ENCODE measurements at regions not wholly inside any gene's neighbourhood (a gene's known extent, or its start where the extent isn't known, plus 50 kb on each side); places are given as distances from the start of the nearest gene placed in this dataset.

DNA sequence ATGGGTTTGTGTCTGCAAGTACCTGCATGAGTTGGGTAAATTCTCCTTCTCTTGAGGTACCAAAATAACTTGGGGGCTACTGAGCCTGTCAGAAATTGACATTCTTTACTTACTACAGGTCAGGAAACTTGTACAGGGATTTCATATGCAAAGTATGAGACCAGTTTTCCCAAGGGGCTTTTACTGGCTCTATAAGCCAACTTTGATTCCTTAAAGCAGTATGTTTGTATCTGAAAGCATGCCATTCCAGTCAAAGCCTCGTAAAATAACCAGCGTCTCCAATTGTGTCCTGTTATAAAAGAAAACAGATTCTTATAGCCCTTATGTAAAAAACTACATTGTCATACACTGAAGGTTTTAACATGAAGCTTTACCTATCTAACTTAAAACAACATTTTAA, 90.2 kb downstream of the ZNF467 start:
- H3K27ac Mint-ChIP-seq: no peak overlapping the region
- POLR2A ChIA-PET: no interaction called here

DNA sequence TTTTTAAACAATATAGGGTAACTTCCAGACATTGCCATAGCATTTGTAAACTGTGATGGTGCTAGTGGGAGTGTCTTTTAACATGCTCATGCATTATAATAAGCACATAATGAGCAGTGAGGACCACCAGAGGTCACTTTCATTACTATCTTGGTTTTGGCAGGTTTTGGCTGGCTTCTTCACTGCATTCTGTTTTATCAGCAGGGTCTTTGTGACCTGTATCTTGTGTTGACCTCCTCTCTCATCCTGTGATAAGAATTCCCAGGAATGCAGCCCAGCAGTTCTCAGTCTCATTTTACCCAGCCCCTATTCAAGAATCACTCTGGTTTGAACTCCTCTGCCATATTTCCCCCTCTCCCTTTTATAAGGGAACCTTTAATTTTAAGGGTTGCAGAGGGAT, 91.3 kb downstream of the ZNF467 start:
- Histone ChIP-seq H3K4me3 (ENCODE audit: control extremely low read depth in 1 of 5, extremely low read depth in 1 of 5, insufficient read depth in 1 of 5, low read depth in 2 of 5, low read length in 4 of 5) (no peak overlapping the region), H3K9me3 (ENCODE audit: control extremely low read depth in 1 of 3, control insufficient read depth in 2 of 3, insufficient read depth in 1 of 3, low read length in 2 of 3) (peaks cover 0 to 2% (median 0%) of the 10 kb centered on the region in 3 donors), H3K27me3 (replicated peaks in 1 of 4; ENCODE audit: control extremely low read depth in 1 of 4, control insufficient read depth in 3 of 4, insufficient read depth in 4 of 4, low read length in 3 of 4) (peaks cover 0 to 10% (median 5%) of the 10 kb centered on the region in 4 experiments), H3K4me2 (replicated peaks; ENCODE audit: low read depth, low read length, poor library complexity, severe bottlenecking) (no peak overlapping the region), H3K9ac (ENCODE audit: low read length) (no peak overlapping the region), H3K4me1 (ENCODE audit: control insufficient read depth in 2 of 2, insufficient read depth in 2 of 2, low read length in 2 of 2) (no peaks in the 10 kb centered on the region), H2AFZ (ENCODE audit: insufficient read depth, low read depth, low read length, poor library complexity, severe bottlenecking) (no peak overlapping the region), H3K36me3 (replicated peaks in 1 of 2; ENCODE audit: control extremely low read depth in 1 of 2, control insufficient read depth in 1 of 2, extremely low read depth in 1 of 2, insufficient read depth in 2 of 2, low read length in 1 of 2) (no peaks in the 10 kb centered on the region), H3K79me2 (ENCODE audit: control insufficient read depth, insufficient read depth, low read length) (no peaks in the 10 kb centered on the region), H3K27ac (ENCODE audit: low read length in 2 of 2) (no peak overlapping the region), H4K20me1 (ENCODE audit: control insufficient read depth, insufficient read depth, low read length, poor library complexity, severe bottlenecking) (no peaks in the 10 kb centered on the region)
- TF ChIP-seq, protein P1, sequence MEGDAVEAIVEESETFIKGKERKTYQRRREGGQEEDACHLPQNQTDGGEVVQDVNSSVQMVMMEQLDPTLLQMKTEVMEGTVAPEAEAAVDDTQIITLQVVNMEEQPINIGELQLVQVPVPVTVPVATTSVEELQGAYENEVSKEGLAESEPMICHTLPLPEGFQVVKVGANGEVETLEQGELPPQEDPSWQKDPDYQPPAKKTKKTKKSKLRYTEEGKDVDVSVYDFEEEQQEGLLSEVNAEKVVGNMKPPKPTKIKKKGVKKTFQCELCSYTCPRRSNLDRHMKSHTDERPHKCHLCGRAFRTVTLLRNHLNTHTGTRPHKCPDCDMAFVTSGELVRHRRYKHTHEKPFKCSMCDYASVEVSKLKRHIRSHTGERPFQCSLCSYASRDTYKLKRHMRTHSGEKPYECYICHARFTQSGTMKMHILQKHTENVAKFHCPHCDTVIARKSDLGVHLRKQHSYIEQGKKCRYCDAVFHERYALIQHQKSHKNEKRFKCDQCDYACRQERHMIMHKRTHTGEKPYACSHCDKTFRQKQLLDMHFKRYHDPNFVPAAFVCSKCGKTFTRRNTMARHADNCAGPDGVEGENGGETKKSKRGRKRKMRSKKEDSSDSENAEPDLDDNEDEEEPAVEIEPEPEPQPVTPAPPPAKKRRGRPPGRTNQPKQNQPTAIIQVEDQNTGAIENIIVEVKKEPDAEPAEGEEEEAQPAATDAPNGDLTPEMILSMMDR (IDR thresholded peaks at IDR 0.05): no peak
- TF ChIP-seq EZH2 (IDR thresholded peaks at IDR 0.05; ENCODE audit: borderline replicate concordance, insufficient read depth, low read depth, low read length, poor library complexity, severe bottlenecking): no peak
- no peak overlapping the region for H3K4me3 Mint-ChIP-seq
- no peak overlapping the region for H3K27ac Mint-ChIP-seq
- DNase-seq (no peak), ATAC-seq (ENCODE audit: low read depth) (no peak)
- ChIA-PET CTCF (no interaction called here), POLR2A (no interaction called here)
- H3K4me1 Mint-ChIP-seq: no peaks in the 10 kb centered on the region
- peaks cover 37% of the 10 kb centered on the region for H3K27me3 Mint-ChIP-seq
- no peaks in the 10 kb centered on the region for H3K9me3 Mint-ChIP-seq (ENCODE audit: insufficient read depth)
- intact Hi-C loops (cut with micrococcal nuclease): no loop called here

More for the DNA sequence above, 90.2 kb downstream of the ZNF467 start:
- no peaks in the 10 kb centered on the region for H4K20me1 ChIP-seq (ENCODE audit: control insufficient read depth, insufficient read depth, low read length, poor library complexity, severe bottlenecking)
- no peak overlapping the region for H3K4me2 ChIP-seq (replicated peaks; ENCODE audit: low read depth, low read length, poor library complexity, severe bottlenecking)
- ATAC-seq (ENCODE audit: low read depth): no peak
- H2AFZ ChIP-seq (ENCODE audit: insufficient read depth, low read depth, low read length, poor library complexity, severe bottlenecking): no peak overlapping the region
- no peak overlapping the region for H3K4me3 ChIP-seq (ENCODE audit: control extremely low read depth in 1 of 5, extremely low read depth in 1 of 5, insufficient read depth in 1 of 5, low read depth in 2 of 5, low read length in 4 of 5)
- H3K27ac ChIP-seq (ENCODE audit: low read length in 2 of 2): no peak overlapping the region
- no CpG with 5 or more reads among the region's 2 CpGs for WGBS (ENCODE audit: insufficient coverage)
- no peak for DNase-seq
- CTCF ChIA-PET: no interaction called here
- H3K9ac ChIP-seq (ENCODE audit: low read length): no peak overlapping the region
- TF ChIP-seq EZH2 (IDR thresholded peaks at IDR 0.05; ENCODE audit: borderline replicate concordance, insufficient read depth, low read depth, low read length, poor library complexity, severe bottlenecking): no peak
- TF ChIP-seq, protein P1 (IDR thresholded peaks at IDR 0.05): no peak
- H3K4me1 Mint-ChIP-seq: no peaks in the 10 kb centered on the region
- H3K27me3 ChIP-seq (replicated peaks in 1 of 4; ENCODE audit: control extremely low read depth in 1 of 4, control insufficient read depth in 3 of 4, insufficient read depth in 4 of 4, low read length in 3 of 4): peaks cover 0 to 10% (median 4%) of the 10 kb centered on the region in 4 experiments
- H3K9me3 ChIP-seq (ENCODE audit: control extremely low read depth in 1 of 3, control insufficient read depth in 2 of 3, insufficient read depth in 1 of 3, low read length in 2 of 3): peaks cover 0 to 2% (median 2%) of the 10 kb centered on the region in 3 donors
- H3K79me2 ChIP-seq (ENCODE audit: control insufficient read depth, insufficient read depth, low read length): no peaks in the 10 kb centered on the region
- H3K4me1 ChIP-seq (ENCODE audit: control insufficient read depth in 2 of 2, insufficient read depth in 2 of 2, low read length in 2 of 2): no peaks in the 10 kb centered on the region
- no peaks in the 10 kb centered on the region for H3K9me3 Mint-ChIP-seq (ENCODE audit: insufficient read depth)
- H3K27me3 Mint-ChIP-seq: peaks cover 34% of the 10 kb centered on the region
- intact Hi-C loops (cut with micrococcal nuclease): no loop called here
- no peaks in the 10 kb centered on the region for H3K36me3 ChIP-seq (replicated peaks in 1 of 2; ENCODE audit: control extremely low read depth in 1 of 2, control insufficient read depth in 1 of 2, extremely low read depth in 1 of 2, insufficient read depth in 2 of 2, low read length in 1 of 2)
- no peak overlapping the region for H3K4me3 Mint-ChIP-seq
